ENCODE measurements at regions not wholly inside any gene's neighbourhood (a gene's known extent, or its start where the extent isn't known, plus 50 kb on each side); places are given as distances from the start of the nearest gene placed in this dataset.

DNA sequence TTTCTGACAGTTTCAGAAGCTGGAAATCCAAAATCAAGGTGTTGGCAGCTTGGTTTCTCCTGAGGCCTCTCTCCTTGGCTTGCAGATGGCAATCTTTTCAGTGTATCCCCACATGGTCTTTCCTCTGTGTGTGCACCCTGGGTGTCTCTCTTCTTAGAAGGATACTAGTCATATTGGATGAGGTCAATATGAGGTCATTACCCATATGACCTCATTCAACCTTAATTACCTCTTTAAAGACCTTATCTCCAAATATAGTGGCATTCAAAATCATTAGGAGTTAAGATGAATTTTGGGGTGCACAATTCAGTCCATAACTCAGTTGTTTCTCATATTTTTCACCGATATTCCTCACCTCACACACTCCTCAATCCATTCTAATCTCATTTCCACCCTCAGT lies 92.4 kb upstream of the TGM3 start:
- H3K4me3 ChIP-seq = no peak overlapping the region
- TF ChIP-seq EP300 (IDR thresholded peaks at IDR 0.05) = no peak
- TF ChIP-seq, protein P1, sequence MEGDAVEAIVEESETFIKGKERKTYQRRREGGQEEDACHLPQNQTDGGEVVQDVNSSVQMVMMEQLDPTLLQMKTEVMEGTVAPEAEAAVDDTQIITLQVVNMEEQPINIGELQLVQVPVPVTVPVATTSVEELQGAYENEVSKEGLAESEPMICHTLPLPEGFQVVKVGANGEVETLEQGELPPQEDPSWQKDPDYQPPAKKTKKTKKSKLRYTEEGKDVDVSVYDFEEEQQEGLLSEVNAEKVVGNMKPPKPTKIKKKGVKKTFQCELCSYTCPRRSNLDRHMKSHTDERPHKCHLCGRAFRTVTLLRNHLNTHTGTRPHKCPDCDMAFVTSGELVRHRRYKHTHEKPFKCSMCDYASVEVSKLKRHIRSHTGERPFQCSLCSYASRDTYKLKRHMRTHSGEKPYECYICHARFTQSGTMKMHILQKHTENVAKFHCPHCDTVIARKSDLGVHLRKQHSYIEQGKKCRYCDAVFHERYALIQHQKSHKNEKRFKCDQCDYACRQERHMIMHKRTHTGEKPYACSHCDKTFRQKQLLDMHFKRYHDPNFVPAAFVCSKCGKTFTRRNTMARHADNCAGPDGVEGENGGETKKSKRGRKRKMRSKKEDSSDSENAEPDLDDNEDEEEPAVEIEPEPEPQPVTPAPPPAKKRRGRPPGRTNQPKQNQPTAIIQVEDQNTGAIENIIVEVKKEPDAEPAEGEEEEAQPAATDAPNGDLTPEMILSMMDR (IDR thresholded peaks at IDR 0.05) = no peak
- TF ChIP-seq POLR2A (IDR thresholded peaks at IDR 0.05) = no peak
- H3K9me3 ChIP-seq = no peaks in the 10 kb centered on the region
- H3K27ac ChIP-seq = no peak overlapping the region
- peaks cover 0 to 15% (median 7%) of the 10 kb centered on the region in 4 donors for H3K4me1 ChIP-seq
- peaks cover 0 to 11% of the 10 kb centered on the region in 2 donors for H3K27me3 ChIP-seq
- no peak for DNase-seq (ENCODE audit: low spot score in 2 of 2)
- 98 to 100% methylated on average over 1 of the region's 1 CpG for WGBS, 2 donors
- no peaks in the 10 kb centered on the region for H3K36me3 ChIP-seq

DNA sequence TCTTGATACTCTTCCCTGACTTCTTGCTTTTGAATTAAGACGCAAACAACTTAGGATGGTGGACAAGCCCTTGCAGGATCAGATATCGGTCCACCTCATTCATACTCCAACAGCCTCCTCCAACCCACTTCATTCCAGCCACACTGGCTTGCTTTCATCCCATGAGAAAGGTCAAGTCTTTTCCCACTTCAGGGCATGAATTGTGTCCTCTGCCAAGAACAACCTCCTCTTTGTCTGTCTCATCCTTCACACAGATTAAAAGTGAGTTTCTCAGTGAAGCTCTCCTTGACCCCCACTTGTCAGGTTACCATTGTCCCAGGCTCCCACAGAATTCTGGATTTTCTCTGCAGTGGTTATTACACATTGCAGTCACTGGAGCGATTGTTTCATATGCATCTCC lies 91.8 kb upstream of the TGM3 start:
- Histone ChIP-seq H3K9me3 (no peaks in the 10 kb centered on the region), H3K4me3 (no peak overlapping the region), H3K36me3 (no peaks in the 10 kb centered on the region), H3K27me3 (peaks cover 0 to 16% of the 10 kb centered on the region in 2 donors), H3K27ac (no peak overlapping the region), H3K4me1 (peaks cover 0 to 15% (median 7%) of the 10 kb centered on the region in 4 donors)
- TF ChIP-seq, protein P1 (IDR thresholded peaks at IDR 0.05) = no peak
- no peak for TF ChIP-seq POLR2A (IDR thresholded peaks at IDR 0.05)
- TF ChIP-seq EP300 (IDR thresholded peaks at IDR 0.05) = no peak
- no peak for DNase-seq (ENCODE audit: low spot score in 2 of 2)
- 52 to 54% methylated on average over 3 of the region's 3 CpGs for WGBS, 2 donors

DNA sequence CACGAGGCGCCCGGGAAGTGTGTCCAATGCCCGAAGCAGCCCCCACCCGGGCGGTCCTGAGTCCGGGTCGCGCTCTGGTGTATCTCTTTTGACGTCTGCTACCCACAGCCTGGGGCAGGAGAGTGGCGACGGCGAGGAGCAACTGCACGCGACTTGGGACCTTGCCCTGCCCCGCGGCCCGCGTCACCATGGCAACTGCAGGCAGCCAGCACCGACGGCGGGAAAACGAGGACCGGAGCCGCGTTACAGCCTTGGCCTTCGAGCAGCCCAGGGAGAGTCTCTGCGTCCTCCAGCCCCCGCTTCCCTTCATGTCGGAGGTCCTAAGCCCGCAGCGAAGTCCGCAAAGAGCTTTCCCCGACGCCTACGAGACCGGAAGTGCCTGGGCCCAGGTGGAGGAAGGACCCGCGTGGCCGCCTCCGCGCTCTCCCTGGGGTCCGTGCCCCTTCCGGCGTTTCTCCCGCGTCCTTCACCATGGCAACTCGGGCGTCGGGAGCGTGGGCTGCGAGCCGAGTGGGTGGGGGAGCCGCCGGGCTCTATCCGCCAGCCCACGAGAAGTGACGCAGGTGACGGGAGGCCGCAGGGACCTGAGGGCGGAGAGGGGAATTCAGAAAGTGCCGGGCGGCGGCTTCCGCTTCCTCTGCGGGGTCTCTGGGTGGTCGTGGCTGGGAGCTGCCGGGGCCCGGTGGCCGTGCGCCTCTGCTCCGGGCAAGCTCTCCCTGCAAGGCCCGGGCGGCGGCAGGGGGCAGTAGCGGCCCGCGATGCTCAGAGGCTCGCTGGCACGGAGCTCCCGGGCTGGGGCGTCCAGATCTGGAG lies 88.6 kb upstream of the TGM3 start:
- Histone ChIP-seq H3K9me3 (no peaks in the 10 kb centered on the region), H3K27ac (no peak overlapping the region), H3K4me3 (peak overlapping the region; percentile 32 to 64 (median 55)), H3K36me3 (no peaks in the 10 kb centered on the region), H3K4me1 (peaks cover 0 to 15% (median 7%) of the 10 kb centered on the region in 4 donors), H3K27me3 (peaks cover 0 to 21% of the 10 kb centered on the region in 2 donors)
- DNase-seq (ENCODE audit: low spot score in 2 of 2) = peak; percentile 41 to 54
- TF ChIP-seq, protein P1 (IDR thresholded peaks at IDR 0.05) = peak; percentile 60 to 90 (median 76)
- TF ChIP-seq EP300 (IDR thresholded peaks at IDR 0.05) = no peak
- no peak for TF ChIP-seq POLR2A (IDR thresholded peaks at IDR 0.05)
- 3 to 4% methylated on average over 46 to 53 of the region's 82 CpGs for WGBS, 2 donors

DNA sequence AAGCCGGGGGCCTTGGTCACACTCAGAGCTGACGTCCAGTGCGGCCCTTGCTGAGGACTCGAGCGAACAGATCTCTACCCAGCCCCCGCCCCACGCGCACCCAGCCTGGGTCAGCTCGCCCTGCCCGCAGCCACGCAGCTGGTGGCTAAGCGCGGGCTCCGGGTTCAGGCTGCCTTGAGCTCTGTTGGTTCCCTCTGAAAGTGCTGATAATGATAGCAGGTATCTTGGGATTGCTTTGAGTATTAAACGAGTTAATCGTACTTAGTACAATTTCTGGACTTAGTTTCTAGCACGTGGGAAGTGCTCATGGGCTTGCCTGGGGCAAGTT lies 88.1 kb upstream of the TGM3 start:
- no peak for DNase-seq (ENCODE audit: low spot score in 2 of 2)
- TF ChIP-seq POLR2A (IDR thresholded peaks at IDR 0.05) (no peak), EP300 (IDR thresholded peaks at IDR 0.05) (no peak)
- TF ChIP-seq, protein P1 (IDR thresholded peaks at IDR 0.05) = peak in 1 of 5 experiments; percentile 4
- WGBS, 2 donors = 9 to 22% methylated on average over 3 to 9 of the region's 17 CpGs
- Histone ChIP-seq H3K27ac (no peak overlapping the region), H3K36me3 (no peaks in the 10 kb centered on the region), H3K4me1 (peaks cover 0 to 15% (median 7%) of the 10 kb centered on the region in 4 donors), H3K9me3 (no peaks in the 10 kb centered on the region), H3K4me3 (peak overlapping the region; percentile 32 to 64 (median 55)), H3K27me3 (peaks cover 0 to 21% of the 10 kb centered on the region in 2 donors)

DNA sequence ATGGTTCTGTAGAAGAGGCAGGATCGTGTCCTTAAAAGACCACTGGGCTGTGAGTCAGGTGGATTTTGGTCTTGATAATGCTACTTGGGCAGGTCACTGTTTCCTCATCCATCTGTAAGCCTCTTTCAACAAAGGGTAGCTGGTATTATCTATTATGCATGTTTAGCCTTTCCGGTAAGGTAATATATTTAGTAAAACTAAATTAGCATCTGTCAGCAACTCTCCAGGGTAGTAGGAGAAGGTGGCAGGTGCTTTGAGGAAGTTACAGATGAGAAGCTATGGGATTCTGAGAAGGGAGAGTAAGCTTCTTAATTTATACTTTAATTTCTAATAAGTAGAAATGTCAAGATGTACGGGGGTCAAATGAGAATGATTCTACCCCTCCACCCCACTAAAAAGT lies 86.9 kb upstream of the TGM3 start:
- Histone ChIP-seq H3K27me3 (peaks cover 0 to 21% of the 10 kb centered on the region in 2 donors), H3K4me1 (peaks cover 0 to 15% (median 7%) of the 10 kb centered on the region in 4 donors), H3K36me3 (no peaks in the 10 kb centered on the region), H3K27ac (no peak overlapping the region), H3K9me3 (no peaks in the 10 kb centered on the region), H3K4me3 (no peak overlapping the region)
- DNase-seq (ENCODE audit: low spot score in 2 of 2) = no peak
- TF ChIP-seq, protein P1 (IDR thresholded peaks at IDR 0.05) = no peak
- TF ChIP-seq POLR2A (IDR thresholded peaks at IDR 0.05) = no peak
- no peak for TF ChIP-seq EP300 (IDR thresholded peaks at IDR 0.05)
- WGBS, 2 donors = 84 to 88% methylated on average over 3 of the region's 3 CpGs
